Ovary (tissue), 7 donors: ENCODE measurements at regions not wholly inside any gene's neighbourhood (a gene's known extent, or its start where the extent isn't known, plus 50 kb on each side); places are given as distances from the start of the nearest gene placed in this dataset.
"Not testable (repeated sequence)": the region's sequence is repeated elsewhere in the genome, so short reads cannot be mapped to it uniquely, and the experiment has no call there.

Experiments used
- DNase-seq, 5 donors: peaks; one replicate each; pipeline ENCODE4 v3.0.0-alpha.2; 2019 to 2020
- H3K27ac ChIP-seq, 2 donors: fragments of 200-600 bp; one replicate each; pipeline versions ENCODE4 v1.5.1 to v1.8.0; 2019 to 2022
- H3K27me3 ChIP-seq: fragments of 200-600 bp; one replicate; pipeline ENCODE4 v1.8.0; 2022
- H3K36me3 ChIP-seq: fragments of 200-600 bp; sonication (generic); one replicate; pipeline ENCODE4 v1.5.1; 2019
- H3K4me1 ChIP-seq: one replicate; pipeline ENCODE4 v1.8.1; 2013; ENCODE audit warnings: mild to moderate bottlenecking, moderate library complexity; ENCODE audit not compliant: insufficient read depth
- H3K4me3 ChIP-seq: fragments of 200-600 bp; sonication (generic); one replicate; pipeline ENCODE4 v1.5.1; 2017
- H3K9me3 ChIP-seq, 2 donors: fragments of 200-600 bp in 1 of 2; sonication (generic) in 1 of 2; one replicate each; pipeline versions ENCODE4 v1.5.1 to v1.8.1; 2013 to 2019; ENCODE audit warnings: mild to moderate bottlenecking in 1 of 2, moderate library complexity in 1 of 2
- EP300 ChIP-seq: sonication (generic); formaldehyde crosslinking; IDR thresholded peaks from one replicate; pipeline ENCODE4 v1.6.1; 2017; ENCODE audit warnings: antibody characterized with exemption
- POLR2A ChIP-seq: fragments of 450-650 bp; IDR thresholded peaks from one replicate; pipeline ENCODE4 v1.6.1; 2017; ENCODE audit warnings: antibody characterized with exemption, mild to moderate bottlenecking, moderate library complexity
- WGBS, 3 donors: extraction: QIAGEN DNeasy Blood & Tissue Kit in 1 of 3; methylation state at CpG; one replicate each; pipeline versions ENCODE4 v1.1.5 to v1.1.7; 2013 to 2017; 5-methylcytosine and 5-hydroxymethylcytosine counted together
- intact Hi-C, 4 donors: fragments of 100-400 bp; cut with DNase I; formaldehyde crosslinking; loops; one replicate each; pipeline versions ENCODE4 v1.11.0 to v1.15.1; 2022 to 2023
- TF ChIP-seq, protein P1 (sequence below), 3 donors: fragments of 450-650 bp in 2 of 3; fragments of 200-600 bp in 1 of 3; IDR thresholded peaks; one replicate each; pipeline versions ENCODE4 v1.5.1 to v1.8.0; 2016 to 2022; ENCODE audit warnings: antibody characterized with exemption in 3 of 3, mild to moderate bottlenecking in 1 of 3
- donor health status: DM: no; HTN: no; CAD: no; lungs with moderate emphysema.
- donor health status: DM: no; HTN: no; CAD: no.
- donor health status: Bipolar disorder and iron deficiency.
- donor health status: DM: no; HTN: no; CAD: no.
- donor health status: DM: yes; HTN: yes; CAD: no.

DNA sequence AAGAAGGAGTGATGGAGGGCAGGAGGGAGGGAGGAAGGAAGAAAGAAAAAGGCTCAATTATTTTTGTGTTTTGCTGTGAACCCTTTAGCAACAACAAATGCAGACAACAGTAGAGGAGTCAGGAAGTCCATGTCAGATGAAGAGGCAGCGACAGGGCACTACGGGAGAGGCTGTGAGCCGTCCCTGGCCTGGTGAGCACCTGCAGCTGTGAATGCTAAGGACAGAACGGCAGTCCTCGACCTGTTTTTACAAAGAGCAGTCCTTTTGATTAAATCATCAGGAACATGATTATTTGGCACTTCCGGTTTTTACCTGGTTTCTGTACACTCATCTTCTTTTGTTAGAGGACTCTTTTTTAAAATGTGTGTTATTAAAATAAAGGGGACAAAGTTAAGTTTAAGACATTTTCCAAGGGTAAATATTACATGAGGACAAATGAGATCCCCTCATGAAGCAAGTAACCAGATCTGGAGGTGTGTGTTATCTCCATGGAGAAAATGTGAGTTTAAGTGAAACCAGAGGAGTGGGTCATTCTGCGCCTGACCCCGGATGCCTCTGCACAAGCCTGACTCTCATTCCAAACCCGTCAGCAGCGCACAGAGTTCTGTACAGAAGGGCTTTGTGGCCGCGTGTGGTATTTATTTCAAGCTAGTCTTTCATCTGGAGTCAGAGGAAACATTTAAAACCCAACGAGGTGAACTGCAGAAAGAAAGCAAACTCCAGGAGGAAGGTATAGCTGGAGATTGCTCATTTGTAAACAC, 492.5 kb downstream of the SOX11 start:
- WGBS, 3 donors = 36 to 44% (median 36%) methylated on average over 13 of the region's 13 CpGs
- Histone ChIP-seq H3K4me1 (no peaks in the 10 kb centered on the region), H3K36me3 (no peaks in the 10 kb centered on the region), H3K27me3 (no peaks in the 10 kb centered on the region), H3K27ac (no peak overlapping the region), H3K4me3 (no peak overlapping the region), H3K9me3 (no peaks in the 10 kb centered on the region)
- TF ChIP-seq, protein P1, sequence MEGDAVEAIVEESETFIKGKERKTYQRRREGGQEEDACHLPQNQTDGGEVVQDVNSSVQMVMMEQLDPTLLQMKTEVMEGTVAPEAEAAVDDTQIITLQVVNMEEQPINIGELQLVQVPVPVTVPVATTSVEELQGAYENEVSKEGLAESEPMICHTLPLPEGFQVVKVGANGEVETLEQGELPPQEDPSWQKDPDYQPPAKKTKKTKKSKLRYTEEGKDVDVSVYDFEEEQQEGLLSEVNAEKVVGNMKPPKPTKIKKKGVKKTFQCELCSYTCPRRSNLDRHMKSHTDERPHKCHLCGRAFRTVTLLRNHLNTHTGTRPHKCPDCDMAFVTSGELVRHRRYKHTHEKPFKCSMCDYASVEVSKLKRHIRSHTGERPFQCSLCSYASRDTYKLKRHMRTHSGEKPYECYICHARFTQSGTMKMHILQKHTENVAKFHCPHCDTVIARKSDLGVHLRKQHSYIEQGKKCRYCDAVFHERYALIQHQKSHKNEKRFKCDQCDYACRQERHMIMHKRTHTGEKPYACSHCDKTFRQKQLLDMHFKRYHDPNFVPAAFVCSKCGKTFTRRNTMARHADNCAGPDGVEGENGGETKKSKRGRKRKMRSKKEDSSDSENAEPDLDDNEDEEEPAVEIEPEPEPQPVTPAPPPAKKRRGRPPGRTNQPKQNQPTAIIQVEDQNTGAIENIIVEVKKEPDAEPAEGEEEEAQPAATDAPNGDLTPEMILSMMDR (IDR thresholded peaks at IDR 0.05) = no peak
- no peak for TF ChIP-seq POLR2A
- no peak for TF ChIP-seq EP300
- DNase-seq = no peak
- intact Hi-C loops = no loop called here

DNA sequence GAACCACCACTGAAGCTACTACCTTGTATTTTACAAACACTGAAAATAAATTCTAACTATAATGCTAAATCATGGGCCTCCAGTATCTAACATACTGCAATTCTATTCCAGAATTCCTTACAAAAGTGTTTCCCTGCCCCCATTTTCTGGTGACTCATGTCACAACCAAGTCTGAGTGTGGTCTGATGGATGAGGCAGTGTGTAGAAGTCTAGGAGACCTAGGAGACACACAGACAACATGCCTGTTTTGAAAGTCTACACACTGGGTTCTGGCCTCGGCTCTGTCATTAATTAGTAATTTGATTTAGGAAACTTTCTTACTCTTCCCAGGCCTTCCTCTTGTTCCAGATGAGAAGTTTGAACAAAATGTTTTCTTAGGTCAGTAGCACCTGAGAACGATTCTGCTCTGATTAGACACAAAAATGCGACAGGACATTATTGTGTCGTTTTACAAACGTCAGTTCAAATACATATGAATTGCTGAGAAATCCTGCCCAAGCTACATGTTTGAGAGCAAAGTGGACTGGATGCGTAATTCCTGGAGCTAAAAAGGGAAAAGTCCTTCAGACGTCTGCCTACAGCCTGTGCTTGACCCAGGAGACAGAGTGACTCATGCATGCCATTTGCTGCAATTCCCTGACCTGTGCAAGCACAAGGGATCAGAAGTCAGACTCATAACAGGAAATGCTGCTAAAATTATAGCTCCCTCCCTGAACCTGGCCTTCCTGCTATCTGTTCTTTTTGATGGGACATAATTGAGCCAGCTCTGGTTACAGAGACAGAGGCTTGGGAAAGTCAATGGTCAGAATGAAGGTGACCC, 494.4 kb downstream of the SOX11 start:
- no peak for TF ChIP-seq POLR2A
- TF ChIP-seq, protein P1 (IDR thresholded peaks at IDR 0.05) = no peak
- DNase-seq = no peak
- Histone ChIP-seq H3K9me3 (no peaks in the 10 kb centered on the region), H3K27me3 (no peaks in the 10 kb centered on the region), H3K4me1 (no peaks in the 10 kb centered on the region), H3K36me3 (no peaks in the 10 kb centered on the region), H3K4me3 (no peak overlapping the region), H3K27ac (no peak overlapping the region)
- WGBS, 3 donors = 65 to 70% (median 65%) methylated on average over 7 of the region's 7 CpGs
- intact Hi-C loops = no loop called here

DNA sequence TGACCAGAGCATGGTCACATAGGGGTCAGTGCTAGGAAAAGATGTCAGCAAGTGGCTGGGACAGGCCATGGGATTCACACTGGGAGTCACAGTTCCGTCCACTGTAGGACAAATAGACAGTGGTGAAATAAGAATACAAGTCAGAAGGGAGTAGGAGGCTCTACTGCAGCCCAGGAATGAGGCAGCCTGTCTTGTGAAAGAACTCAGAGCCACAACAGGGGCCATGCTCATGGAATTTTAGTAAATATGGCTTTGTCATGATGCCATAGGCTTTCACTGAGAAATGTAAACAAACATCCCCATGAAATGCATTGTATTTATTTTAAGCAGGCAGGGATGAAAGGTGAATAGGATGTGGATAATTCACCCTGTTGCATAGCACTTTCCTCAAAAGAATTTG, 504.3 kb downstream of the SOX11 start:
- Histone ChIP-seq H3K36me3 (no peaks in the 10 kb centered on the region), H3K27ac (no peak overlapping the region), H3K9me3 (no peaks in the 10 kb centered on the region), H3K4me1 (no peaks in the 10 kb centered on the region), H3K4me3 (no peak overlapping the region), H3K27me3 (no peaks in the 10 kb centered on the region)
- TF ChIP-seq EP300 (no peak), POLR2A (no peak)
- TF ChIP-seq, protein P1 (IDR thresholded peaks at IDR 0.05) = no peak
- WGBS, 3 donors = 64 to 76% (median 67%) methylated on average over 1 of the region's 1 CpG
- intact Hi-C loops = no loop called here
- no peak for DNase-seq

DNA sequence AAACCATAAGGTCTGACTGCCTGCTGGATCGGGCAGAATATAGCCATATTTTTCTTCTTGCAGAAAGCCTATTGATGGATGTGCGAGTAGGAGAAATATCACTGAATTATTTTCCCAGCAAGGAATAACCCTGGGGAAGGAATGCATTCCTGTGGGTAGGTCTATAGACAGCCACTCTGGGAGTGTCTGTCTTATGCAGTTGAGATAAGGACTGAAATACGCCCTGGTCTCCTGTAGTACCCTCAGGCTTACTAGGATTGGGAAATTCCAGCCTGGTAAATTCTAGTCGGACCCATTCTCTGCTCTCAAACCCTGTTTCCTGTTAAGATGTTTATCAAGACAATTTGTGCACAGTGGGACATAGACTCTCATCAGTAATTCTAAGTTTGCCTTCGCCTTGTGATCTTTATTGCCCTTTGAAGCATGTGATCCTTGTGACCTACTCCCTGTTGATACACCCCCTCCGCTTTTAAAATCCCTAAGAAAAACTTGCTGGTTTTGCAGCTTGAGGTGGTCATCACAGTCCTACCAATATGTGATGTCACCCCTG, 506.3 kb downstream of the SOX11 start:
- H3K9me3 ChIP-seq, DNase-seq, H3K4me1 ChIP-seq, H3K36me3 ChIP-seq, H3K27ac ChIP-seq, H3K27me3 ChIP-seq, intact Hi-C loops, H3K4me3 ChIP-seq: not testable (repeated sequence)
- 84 to 88% (median 88%) methylated on average over 6 of the region's 6 CpGs for WGBS, 3 donors

DNA sequence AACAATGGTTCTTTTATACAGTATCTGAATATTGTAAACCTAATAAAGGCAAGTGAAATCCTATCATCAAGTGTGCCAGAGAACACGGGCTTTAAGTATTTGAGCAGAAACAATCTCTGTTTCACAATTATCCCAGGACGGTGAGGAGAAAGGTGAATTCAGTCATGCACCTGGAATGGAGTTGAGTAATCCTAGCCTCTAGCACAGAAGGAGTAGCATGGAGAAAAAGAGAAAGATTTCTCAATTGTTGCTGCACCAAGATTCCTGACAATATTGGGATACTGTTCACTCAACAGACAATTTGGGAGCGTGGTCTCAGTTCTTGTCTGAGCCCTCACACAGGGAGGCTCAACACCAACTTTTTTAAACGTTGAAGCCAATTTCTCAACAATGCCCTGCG, 510.6 kb downstream of the SOX11 start:
- H3K4me3 ChIP-seq = no peak overlapping the region
- 78 to 91% (median 85%) methylated on average over 5 of the region's 5 CpGs for WGBS, 3 donors
- no peak for DNase-seq
- TF ChIP-seq POLR2A = no peak
- TF ChIP-seq, protein P1 (IDR thresholded peaks at IDR 0.05) = no peak
- H3K27me3 ChIP-seq = no peaks in the 10 kb centered on the region
- H3K36me3 ChIP-seq = no peaks in the 10 kb centered on the region
- intact Hi-C loops = no loop called here
- no peaks in the 10 kb centered on the region for H3K4me1 ChIP-seq
- no peak overlapping the region for H3K27ac ChIP-seq
- H3K9me3 ChIP-seq = no peaks in the 10 kb centered on the region
